Liver (tissue), 8 donors: ENCODE measurements at regions not wholly inside any gene's neighbourhood (a gene's known extent, or its start where the extent isn't known, plus 50 kb on each side); places are given as distances from the start of the nearest gene placed in this dataset.

Source experiments
- DNase-seq: peaks from one replicate; pipeline ENCODE4 v3.0.0-alpha.2; 2017; ENCODE audit warnings: low spot score
- H3K27ac ChIP-seq, 2 donors: one replicate each; pipeline ENCODE4 v1.7.0; 2013; ENCODE audit warnings: inconsistent platforms in 2 of 2, low read length in 2 of 2, control low read depth in 1 of 2, low read depth in 1 of 2, mild to moderate bottlenecking in 1 of 2
- H3K27me3 ChIP-seq, 4 donors: one replicate each; pipeline versions ENCODE4 v1.6.1 to v1.7.0; 2013; ENCODE audit warnings: low read length in 3 of 4, inconsistent platforms in 1 of 4, mild to moderate bottlenecking in 1 of 4, moderate library complexity in 1 of 4; ENCODE audit not compliant: control insufficient read depth in 4 of 4, insufficient read depth in 4 of 4
- H3K36me3 ChIP-seq, 4 donors: one replicate each; pipeline versions ENCODE4 v1.6.1 to v1.7.0; 2013; ENCODE audit warnings: low read length in 3 of 4, mild to moderate bottlenecking in 3 of 4, low read depth in 1 of 4, moderate library complexity in 1 of 4; ENCODE audit not compliant: control insufficient read depth in 4 of 4, insufficient read depth in 3 of 4
- H3K4me1 ChIP-seq, 4 donors: one replicate each; pipeline versions ENCODE4 v1.6.1 to v1.7.0; 2013; ENCODE audit warnings: low read length in 3 of 4, mild to moderate bottlenecking in 3 of 4, moderate library complexity in 1 of 4; ENCODE audit not compliant: control insufficient read depth in 4 of 4, insufficient read depth in 4 of 4
- H3K4me3 ChIP-seq, 3 donors: one replicate each; pipeline versions ENCODE4 v1.6.1 to v1.7.0; 2013; ENCODE audit warnings: low read length in 3 of 3, control low read depth in 1 of 3, low read depth in 1 of 3, mild to moderate bottlenecking in 1 of 3
- H3K9ac ChIP-seq, 2 donors: one replicate each; pipeline ENCODE4 v1.7.0; 2013; ENCODE audit warnings: low read length in 2 of 2, mild to moderate bottlenecking in 2 of 2, moderate library complexity in 2 of 2, control low read depth in 1 of 2, low read depth in 1 of 2
- H3K9me3 ChIP-seq, 4 donors: one replicate each; pipeline versions ENCODE4 v1.6.1 to v1.7.0; 2013; ENCODE audit warnings: low read length in 3 of 4; ENCODE audit not compliant: control insufficient read depth in 4 of 4
- CTCF ChIP-seq: fragments of 150-350 bp; IDR thresholded peaks from 2 replicates; pipeline ENCODE4 v1.5.1; 2017; ENCODE audit warnings: improper control_type of control experiment, low read depth, low read length; ENCODE audit not compliant: missing input control
- EGR1 ChIP-seq, 2 donors: IDR thresholded peaks; 2 replicates each; pipeline ENCODE4 v1.6.1; 2016 to 2018; ENCODE audit warnings: antibody characterized with exemption in 2 of 2, low read depth in 2 of 2
- FOXA1 ChIP-seq: IDR thresholded peaks from 2 replicates; pipeline ENCODE4 v1.6.1; 2016; ENCODE audit warnings: antibody characterized with exemption
- FOXA2 ChIP-seq: IDR thresholded peaks from 2 replicates; pipeline ENCODE4 v1.6.1; 2016; ENCODE audit warnings: antibody characterized with exemption
- HNF4A ChIP-seq, 2 donors: conservative IDR thresholded peaks; 2 replicates each; pipeline ENCODE4 v1.6.1; 2016; ENCODE audit warnings: antibody characterized with exemption in 2 of 2, mild to moderate bottlenecking in 2 of 2
- JUND ChIP-seq, 2 donors: IDR thresholded peaks; 2 replicates each; pipeline ENCODE4 v1.6.1; 2016; ENCODE audit warnings: antibody characterized with exemption in 2 of 2
- NR2F2 ChIP-seq: IDR thresholded peaks from 2 replicates; pipeline ENCODE4 v1.6.1; 2016; ENCODE audit warnings: antibody characterized with exemption
- RAD21 ChIP-seq, 2 donors: IDR thresholded peaks; 2 replicates each; pipeline ENCODE4 v1.6.1; 2016; ENCODE audit warnings: antibody characterized with exemption in 2 of 2, mild to moderate bottlenecking in 2 of 2
- RXRA ChIP-seq, 2 donors: IDR thresholded peaks; 2 replicates each; pipeline ENCODE4 v1.6.1; 2017 to 2018; ENCODE audit warnings: antibody characterized with exemption in 2 of 2, mild to moderate bottlenecking in 1 of 2
- TAF1 ChIP-seq: conservative IDR thresholded peaks from 2 replicates; pipeline ENCODE4 v1.6.1; 2016; ENCODE audit warnings: antibody characterized with exemption, mild to moderate bottlenecking
- WGBS: extraction: QIAGEN DNeasy Blood & Tissue Kit; methylation state at CpG from one replicate; pipeline ENCODE4 v1.1.7; 2013; 5-methylcytosine and 5-hydroxymethylcytosine counted together
- TF ChIP-seq, protein P1 (sequence below): IDR thresholded peaks from 2 replicates; pipeline ENCODE4 v1.6.1; 2016; ENCODE audit warnings: antibody characterized with exemption, mild to moderate bottlenecking
- TF ChIP-seq, protein P2 (sequence below): IDR thresholded peaks from 2 replicates; pipeline ENCODE4 v1.6.1; 2016; ENCODE audit warnings: antibody characterized with exemption
- donor health status: healthy.
- donor health status: healthy.
- donor health status: healthy.
- donor health status: healthy.
- donor health status: healthy.

DNA sequence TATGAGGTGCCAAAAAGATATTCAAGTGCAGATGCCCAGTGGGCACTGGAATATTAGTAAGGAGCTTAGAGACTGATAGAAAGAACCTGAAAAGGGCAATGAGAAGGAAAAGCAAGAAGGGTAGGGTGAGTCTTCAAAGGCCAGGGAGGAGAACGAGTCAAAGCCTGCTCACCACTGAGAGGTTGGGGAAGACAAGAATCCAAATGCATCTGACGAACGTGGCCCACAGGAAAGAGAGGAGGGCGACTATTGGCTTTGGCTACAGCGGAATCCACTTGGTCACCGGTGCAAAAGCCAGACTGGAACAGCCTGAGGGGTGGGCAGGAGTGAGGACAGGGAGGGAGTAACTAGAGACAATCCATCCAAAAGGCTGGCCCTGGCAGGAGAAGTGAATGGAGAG, 216.7 kb upstream of the KLF14 start (continued):
- TF ChIP-seq, protein P1, sequence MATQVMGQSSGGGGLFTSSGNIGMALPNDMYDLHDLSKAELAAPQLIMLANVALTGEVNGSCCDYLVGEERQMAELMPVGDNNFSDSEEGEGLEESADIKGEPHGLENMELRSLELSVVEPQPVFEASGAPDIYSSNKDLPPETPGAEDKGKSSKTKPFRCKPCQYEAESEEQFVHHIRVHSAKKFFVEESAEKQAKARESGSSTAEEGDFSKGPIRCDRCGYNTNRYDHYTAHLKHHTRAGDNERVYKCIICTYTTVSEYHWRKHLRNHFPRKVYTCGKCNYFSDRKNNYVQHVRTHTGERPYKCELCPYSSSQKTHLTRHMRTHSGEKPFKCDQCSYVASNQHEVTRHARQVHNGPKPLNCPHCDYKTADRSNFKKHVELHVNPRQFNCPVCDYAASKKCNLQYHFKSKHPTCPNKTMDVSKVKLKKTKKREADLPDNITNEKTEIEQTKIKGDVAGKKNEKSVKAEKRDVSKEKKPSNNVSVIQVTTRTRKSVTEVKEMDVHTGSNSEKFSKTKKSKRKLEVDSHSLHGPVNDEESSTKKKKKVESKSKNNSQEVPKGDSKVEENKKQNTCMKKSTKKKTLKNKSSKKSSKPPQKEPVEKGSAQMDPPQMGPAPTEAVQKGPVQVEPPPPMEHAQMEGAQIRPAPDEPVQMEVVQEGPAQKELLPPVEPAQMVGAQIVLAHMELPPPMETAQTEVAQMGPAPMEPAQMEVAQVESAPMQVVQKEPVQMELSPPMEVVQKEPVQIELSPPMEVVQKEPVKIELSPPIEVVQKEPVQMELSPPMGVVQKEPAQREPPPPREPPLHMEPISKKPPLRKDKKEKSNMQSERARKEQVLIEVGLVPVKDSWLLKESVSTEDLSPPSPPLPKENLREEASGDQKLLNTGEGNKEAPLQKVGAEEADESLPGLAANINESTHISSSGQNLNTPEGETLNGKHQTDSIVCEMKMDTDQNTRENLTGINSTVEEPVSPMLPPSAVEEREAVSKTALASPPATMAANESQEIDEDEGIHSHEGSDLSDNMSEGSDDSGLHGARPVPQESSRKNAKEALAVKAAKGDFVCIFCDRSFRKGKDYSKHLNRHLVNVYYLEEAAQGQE: no peak
- TF ChIP-seq EGR1 (IDR thresholded peaks at IDR 0.05; ENCODE audit: low read depth in 2 of 2) (no peak), NR2F2 (no peak)

DNA sequence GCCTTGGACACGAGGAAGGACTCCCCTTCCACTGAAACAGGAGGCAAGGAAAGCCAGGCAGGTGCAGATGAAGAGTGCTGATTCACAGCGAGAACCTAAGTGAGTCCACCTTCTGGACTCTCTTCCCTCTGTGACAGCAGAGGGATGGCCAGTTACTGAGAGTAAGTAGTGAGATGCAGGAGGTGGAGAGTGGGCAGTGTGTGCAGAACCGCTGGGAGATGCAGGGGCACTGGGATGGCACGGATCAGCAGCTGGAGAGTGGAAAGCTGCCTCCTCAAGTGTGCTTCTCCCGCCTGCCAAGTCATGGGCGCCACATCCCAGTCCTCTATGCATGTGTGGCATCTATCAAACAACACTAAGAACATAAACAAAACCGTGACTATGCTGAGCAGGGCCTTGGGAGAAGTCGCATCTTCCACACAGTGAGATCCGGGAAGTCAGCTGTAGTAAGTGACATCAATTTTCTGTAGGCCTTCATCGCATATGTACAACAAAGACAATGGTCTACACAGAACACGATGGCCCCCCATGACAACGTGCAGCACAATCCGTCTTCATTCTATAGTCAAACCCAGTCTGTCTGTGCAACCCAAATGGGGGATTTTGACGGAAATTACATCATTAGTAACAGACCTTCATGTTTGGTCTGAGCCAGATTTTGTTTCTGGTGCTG, 217.4 kb upstream of the KLF14 start:
- DNase-seq: no peak
- H3K36me3 ChIP-seq: peaks cover 0 to 6% (median 3%) of the 10 kb centered on the region in 4 donors
- no peaks in the 10 kb centered on the region for H3K9me3 ChIP-seq
- no peak overlapping the region for H3K9ac ChIP-seq
- H3K27me3 ChIP-seq: no peaks in the 10 kb centered on the region
- 89% methylated on average over 14 of the region's 14 CpGs for whole genome bisulfite sequencing
- H3K4me1 ChIP-seq: peaks cover 0 to 11% (median under 1%) of the 10 kb centered on the region in 4 donors
- H3K27ac ChIP-seq: no peak overlapping the region
- H3K4me3 ChIP-seq: no peak overlapping the region
- no peak for TF ChIP-seq RAD21 (IDR thresholded peaks at IDR 0.05)
- no peak for TF ChIP-seq TAF1
- no peak for TF ChIP-seq CTCF

DNA sequence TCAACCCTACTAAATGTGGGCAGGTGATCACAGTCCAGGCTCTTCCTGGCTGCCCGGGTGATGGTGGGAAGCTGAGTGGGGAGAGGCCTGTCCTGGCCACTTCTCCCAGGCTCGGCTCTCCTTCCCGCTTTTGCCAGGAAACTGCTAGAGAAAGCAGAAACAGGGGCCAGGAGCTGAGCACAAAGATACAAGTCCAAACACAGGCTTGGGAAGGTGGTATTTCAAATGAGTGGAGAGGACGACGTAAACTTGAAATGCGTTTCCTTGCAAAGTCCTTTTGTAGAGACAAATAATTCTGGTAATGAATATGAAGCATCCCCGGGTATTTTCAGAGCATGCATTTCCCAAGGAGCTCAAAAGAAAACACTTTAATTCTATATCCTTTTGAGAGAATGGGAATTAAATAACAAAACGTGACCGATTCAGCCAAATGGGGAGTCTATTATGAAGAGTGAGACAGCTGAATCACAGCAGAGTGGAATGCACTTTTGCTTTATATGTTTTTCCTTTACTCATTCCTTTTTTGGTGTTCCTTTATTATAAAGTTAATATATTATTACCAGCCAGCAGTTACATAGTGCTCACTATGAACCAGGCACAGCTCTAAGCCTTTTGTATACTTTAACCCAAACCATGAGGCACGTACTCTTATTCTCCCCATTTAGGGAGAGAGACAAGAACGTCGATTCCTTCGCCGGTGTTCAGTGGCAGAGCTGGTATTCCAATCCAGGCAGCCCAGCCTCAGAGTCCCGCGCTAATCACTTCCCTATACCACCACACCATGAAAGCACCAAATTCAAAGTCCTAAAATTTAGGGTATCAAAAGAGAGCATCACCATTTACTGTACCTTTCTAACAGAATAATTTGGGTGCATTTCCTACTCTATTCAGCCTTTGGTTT, 218.2 kb upstream of the KLF14 start:
- Histone ChIP-seq H3K4me3 (no peak overlapping the region), H3K27me3 (no peaks in the 10 kb centered on the region), H3K27ac (no peak overlapping the region), H3K36me3 (peaks cover 1 to 6% (median 3%) of the 10 kb centered on the region in 4 donors), H3K9ac (no peak overlapping the region), H3K4me1 (peaks cover 0 to 7% (median under 1%) of the 10 kb centered on the region in 4 donors), H3K9me3 (no peaks in the 10 kb centered on the region)
- no peak for DNase-seq
- TF ChIP-seq, protein P2, sequence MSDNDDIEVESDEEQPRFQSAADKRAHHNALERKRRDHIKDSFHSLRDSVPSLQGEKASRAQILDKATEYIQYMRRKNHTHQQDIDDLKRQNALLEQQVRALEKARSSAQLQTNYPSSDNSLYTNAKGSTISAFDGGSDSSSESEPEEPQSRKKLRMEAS: no peak
- TF ChIP-seq RXRA (IDR thresholded peaks at IDR 0.05) (no peak), FOXA2 (no peak), JUND (IDR thresholded peaks at IDR 0.05) (no peak), TAF1 (no peak), HNF4A (conservative IDR thresholded peaks at IDR 0.05) (no peak), RAD21 (IDR thresholded peaks at IDR 0.05) (no peak), CTCF (no peak), FOXA1 (no peak), NR2F2 (no peak)
- TF ChIP-seq, protein P1: no peak
- 89% methylated on average over 16 of the region's 16 CpGs for WGBS
